ENCODE measurements at regions not wholly inside any gene's neighbourhood (a gene's known extent, or its start where the extent isn't known, plus 50 kb on each side); places are given as distances from the start of the nearest gene placed in this dataset.

- TF ChIP-seq YY1 (IDR thresholded peaks at IDR 0.05; ENCODE audit: insufficient read depth, insufficient read length) = no peak
- no peak for TF ChIP-seq SUZ12 (IDR thresholded peaks at IDR 0.05; ENCODE audit: extremely low read depth, insufficient read depth, insufficient read length)
- TF ChIP-seq ZNF274 (IDR thresholded peaks at IDR 0.05; ENCODE audit: low read depth, low read length) = no peak
Observed at GRCh38 chrX:16392597-16392996, 225.3 kb downstream of the MAGEB17 start.
